Muscle of leg (tissue), 3 donors: ENCODE measurements at regions not wholly inside any gene's neighbourhood (a gene's known extent, or its start where the extent isn't known, plus 50 kb on each side); places are given as distances from the start of the nearest gene placed in this dataset.

Source experiments
- DNase-seq: peaks from one replicate; pipeline ENCODE4 v3.0.0; 2013
- H3K27ac ChIP-seq: one replicate; pipeline ENCODE4 v1.5.1; 2013; ENCODE audit warnings: mild to moderate bottlenecking, low read length, control low read depth
- H3K27me3 ChIP-seq: one replicate; pipeline ENCODE4 v1.6.1; 2013; ENCODE audit warnings: low read length; ENCODE audit not compliant: control insufficient read depth, insufficient read depth
- H3K36me3 ChIP-seq: one replicate; pipeline ENCODE4 v1.6.1; 2013; ENCODE audit warnings: low read length; ENCODE audit not compliant: control insufficient read depth, insufficient read depth
- H3K4me1 ChIP-seq: one replicate; pipeline ENCODE4 v1.6.1; 2013; ENCODE audit warnings: low read length; ENCODE audit not compliant: control insufficient read depth, insufficient read depth
- H3K4me3 ChIP-seq: one replicate; pipeline ENCODE4 v1.5.1; 2013; ENCODE audit warnings: low read length, control low read depth
- H3K9me3 ChIP-seq: replicated peaks from 2 replicates; pipeline ENCODE4 v1.6.1; 2013; ENCODE audit warnings: low read depth, low read length; ENCODE audit not compliant: control insufficient read depth
- WGBS: methylation state at CpG from one replicate; pipeline ENCODE4 v1.1.5; 2013; ENCODE audit warnings: missing lambda C conversion rate; ENCODE audit not compliant: insufficient coverage; 5-methylcytosine and 5-hydroxymethylcytosine counted together

- Histone ChIP-seq H3K27ac (no peak overlapping the region), H3K4me1 (no peaks in the 10 kb centered on the region), H3K9me3 (no peaks in the 10 kb centered on the region), H3K27me3 (peaks cover 4% of the 10 kb centered on the region), H3K36me3 (no peaks in the 10 kb centered on the region), H3K4me3 (no peak overlapping the region)
- WGBS, result 57% methylated on average over 1 of the region's 4 CpGs
- DNase-seq, result no peak
These were observed 127.4 kb downstream of the VCX3A start for GRCh38 chrX:6407542-6407941.

- Histone ChIP-seq H3K4me1 (no peaks in the 10 kb centered on the region), H3K27me3 (no peaks in the 10 kb centered on the region), H3K36me3 (no peaks in the 10 kb centered on the region), H3K9me3 (no peaks in the 10 kb centered on the region), H3K27ac (no peak overlapping the region), H3K4me3 (no peak overlapping the region)
- DNase-seq, result peak; percentile 0
- WGBS, result 55% methylated on average over 1 of the region's 2 CpGs
These were observed 148.1 kb downstream of the VCX3A start for GRCh38 chrX:6386837-6387236.

GRCh38 chrX:6384921-6385320 is 150.0 kb downstream of the VCX3A start:
- no peak overlapping the region for H3K4me3 ChIP-seq
- H3K36me3 ChIP-seq, result no peaks in the 10 kb centered on the region
- H3K27me3 ChIP-seq, result no peaks in the 10 kb centered on the region
- no peaks in the 10 kb centered on the region for H3K4me1 ChIP-seq
- peaks cover 2% of the 10 kb centered on the region for H3K9me3 ChIP-seq
- DNase-seq, result no peak
- no CpG with 5 or more reads among the region's 4 CpGs for WGBS
- no peak overlapping the region for H3K27ac ChIP-seq

- Histone ChIP-seq H3K4me3 (no peak overlapping the region), H3K4me1 (no peaks in the 10 kb centered on the region), H3K36me3 (no peaks in the 10 kb centered on the region), H3K9me3 (peaks cover 2% of the 10 kb centered on the region), H3K27ac (no peak overlapping the region), H3K27me3 (no peaks in the 10 kb centered on the region)
- peak; percentile 5 for DNase-seq
- WGBS, result 79% methylated on average over 5 of the region's 6 CpGs
These were observed 150.5 kb downstream of the VCX3A start for GRCh38 chrX:6384371-6384770.

GRCh38 chrX:6383917-6384316 is 151.0 kb downstream of the VCX3A start:
- WGBS, result 7% methylated on average over 3 of the region's 5 CpGs
- Histone ChIP-seq H3K27ac (no peak overlapping the region), H3K4me1 (no peaks in the 10 kb centered on the region), H3K9me3 (peaks cover 2% of the 10 kb centered on the region), H3K4me3 (no peak overlapping the region), H3K27me3 (no peaks in the 10 kb centered on the region), H3K36me3 (no peaks in the 10 kb centered on the region)
- no peak for DNase-seq

- no CpG with 5 or more reads among the region's 3 CpGs for WGBS
These were observed 151.4 kb downstream of the VCX3A start for GRCh38 chrX:6383488-6383887.

GRCh38 chrX:6382284-6382683 is 152.6 kb downstream of the VCX3A start:
- Histone ChIP-seq H3K36me3 (no peaks in the 10 kb centered on the region), H3K4me3 (no peak overlapping the region), H3K4me1 (no peaks in the 10 kb centered on the region), H3K9me3 (peaks cover 2% of the 10 kb centered on the region), H3K27ac (no peak overlapping the region), H3K27me3 (no peaks in the 10 kb centered on the region)
- DNase-seq, result no peak
- WGBS, result 88% methylated on average over 3 of the region's 9 CpGs

More at GRCh38 chrX:6383488-6383887, 151.4 kb downstream of the VCX3A start:
- H3K36me3 ChIP-seq, result no peaks in the 10 kb centered on the region
- no peak for DNase-seq
- peaks cover 2% of the 10 kb centered on the region for H3K9me3 ChIP-seq
- no peaks in the 10 kb centered on the region for H3K4me1 ChIP-seq
- no peak overlapping the region for H3K27ac ChIP-seq
- no peaks in the 10 kb centered on the region for H3K27me3 ChIP-seq
- no peak overlapping the region for H3K4me3 ChIP-seq

- Histone ChIP-seq H3K4me1 (no peaks in the 10 kb centered on the region), H3K36me3 (no peaks in the 10 kb centered on the region), H3K4me3 (no peak overlapping the region), H3K27me3 (no peaks in the 10 kb centered on the region), H3K27ac (no peak overlapping the region), H3K9me3 (peaks cover 2% of the 10 kb centered on the region)
- no CpG with 5 or more reads among the region's 3 CpGs for WGBS
- no peak for DNase-seq
These were observed 148.6 kb upstream of the NLGN4X start for GRCh38 chrX:6377103-6377764.

GRCh38 chrX:6374556-6374955 is 145.9 kb upstream of the NLGN4X start:
- no peak for DNase-seq
- peaks cover 5% of the 10 kb centered on the region for H3K27me3 ChIP-seq
- no peaks in the 10 kb centered on the region for H3K4me1 ChIP-seq
- no peaks in the 10 kb centered on the region for H3K9me3 ChIP-seq
- no peak overlapping the region for H3K27ac ChIP-seq
- no peaks in the 10 kb centered on the region for H3K36me3 ChIP-seq
- 87% methylated on average over 4 of the region's 10 CpGs for WGBS
- H3K4me3 ChIP-seq, result no peak overlapping the region

GRCh38 chrX:6372981-6373380 is 144.3 kb upstream of the NLGN4X start:
- Histone ChIP-seq H3K36me3 (no peaks in the 10 kb centered on the region), H3K9me3 (no peaks in the 10 kb centered on the region), H3K4me1 (no peaks in the 10 kb centered on the region), H3K27ac (no peak overlapping the region), H3K4me3 (no peak overlapping the region), H3K27me3 (peaks cover 7% of the 10 kb centered on the region)
- no CpG with 5 or more reads among the region's 1 CpG for WGBS
- no peak for DNase-seq

- Histone ChIP-seq H3K4me3 (no peak overlapping the region), H3K4me1 (no peaks in the 10 kb centered on the region), H3K27ac (no peak overlapping the region), H3K9me3 (no peaks in the 10 kb centered on the region), H3K27me3 (peaks cover 7% of the 10 kb centered on the region), H3K36me3 (no peaks in the 10 kb centered on the region)
- no peak for DNase-seq
- 82% methylated on average over 3 of the region's 3 CpGs for WGBS
These were observed 142.7 kb upstream of the NLGN4X start for GRCh38 chrX:6371353-6371752.
